Prostate gland (tissue), 2 donors: ENCODE measurements at regions not wholly inside any gene's neighbourhood (a gene's known extent, or its start where the extent isn't known, plus 50 kb on each side); places are given as distances from the start of the nearest gene placed in this dataset.

Experiments
- DNase-seq: peaks from one replicate; pipeline ENCODE4 v3.0.0-alpha.2; 2019; ENCODE audit warnings: low spot score
- H3K27ac ChIP-seq, 2 donors: fragments of 200-600 bp; sonication (generic); 2 replicates each; pipeline ENCODE4 v1.5.1; 2017 to 2019
- H3K27me3 ChIP-seq: fragments of 200-600 bp; sonication (generic); replicated peaks from 2 replicates; pipeline ENCODE4 v1.5.1; 2019; ENCODE audit not compliant: insufficient read depth
- H3K36me3 ChIP-seq, 2 donors: fragments of 200-600 bp; sonication (generic); 1 replicate in 1 of 2; 2 replicates in 1 of 2; pipeline versions ENCODE4 v1.5.1 to v1.8.1; 2017 to 2019
- H3K4me1 ChIP-seq: fragments of 200-600 bp; sonication (generic); replicated peaks from 2 replicates; pipeline ENCODE4 v1.5.1; 2019
- H3K4me3 ChIP-seq, 2 donors: fragments of 200-600 bp; sonication (generic); 2 replicates each; pipeline ENCODE4 v1.5.1; 2017 to 2019
- H3K9me3 ChIP-seq: fragments of 200-600 bp; sonication (generic); 2 replicates; pipeline ENCODE4 v1.5.1; 2017
- POLR2A ChIP-seq: fragments of 450-650 bp; IDR thresholded peaks from one replicate; pipeline ENCODE4 v1.6.1; 2016; ENCODE audit warnings: antibody characterized with exemption, mild to moderate bottlenecking
- POLR2AphosphoS5 ChIP-seq: sonication (generic); formaldehyde crosslinking; IDR thresholded peaks from one replicate; pipeline ENCODE4 v1.6.1; 2017; ENCODE audit warnings: antibody characterized with exemption
- whole genome bisulfite sequencing: methylation state at CpG from one replicate; pipeline ENCODE4 v1.1.5; 2018; 5-methylcytosine and 5-hydroxymethylcytosine counted together
- intact Hi-C: fragments of 100-400 bp; cut with DNase I; formaldehyde crosslinking; loops from one replicate; pipeline ENCODE4 v1.14.2; 2022
- TF ChIP-seq, protein P1 (sequence below), 4 experiments: fragments of 200-600 bp in 2 of 4; fragments of 450-650 bp in 2 of 4; sonication (generic) in 2 of 4; IDR thresholded peaks; 1 replicate in 3 of 4; 2 replicates in 1 of 4; pipeline ENCODE4 v1.5.1; 2016 to 2019; ENCODE audit warnings: antibody characterized with exemption in 4 of 4, mild to moderate bottlenecking in 2 of 4, moderate library complexity in 2 of 4

DNA sequence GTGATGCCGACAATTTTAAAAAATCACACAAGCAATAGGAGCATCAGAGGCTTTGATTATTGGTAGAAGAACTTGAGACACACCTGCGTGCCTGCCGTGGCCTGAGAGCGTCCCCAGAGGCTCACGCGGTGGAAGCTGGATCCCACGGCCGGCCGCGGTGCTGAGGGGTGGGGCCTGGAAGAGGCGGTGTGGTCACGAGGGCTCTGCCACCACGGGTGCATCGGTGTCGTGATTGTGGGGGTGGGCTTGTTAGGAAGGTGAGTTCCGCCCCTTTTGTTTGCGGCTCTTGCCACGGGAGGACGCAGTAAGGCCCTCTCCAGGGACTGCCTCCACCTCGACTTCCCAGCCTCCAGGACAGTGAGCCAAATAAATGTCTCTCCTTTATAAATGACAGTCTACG lies 77.2 kb upstream of the ADRA2C start:
- DNase-seq: no peak
- WGBS: 82% methylated on average over 21 of the region's 21 CpGs
- Histone ChIP-seq H3K36me3 (no peaks in the 10 kb centered on the region), H3K27me3 (no peaks in the 10 kb centered on the region), H3K27ac (no peak overlapping the region), H3K4me1 (no peaks in the 10 kb centered on the region), H3K9me3 (no peaks in the 10 kb centered on the region), H3K4me3 (no peak overlapping the region)
- intact Hi-C loops: no loop called here
- TF ChIP-seq, protein P1, sequence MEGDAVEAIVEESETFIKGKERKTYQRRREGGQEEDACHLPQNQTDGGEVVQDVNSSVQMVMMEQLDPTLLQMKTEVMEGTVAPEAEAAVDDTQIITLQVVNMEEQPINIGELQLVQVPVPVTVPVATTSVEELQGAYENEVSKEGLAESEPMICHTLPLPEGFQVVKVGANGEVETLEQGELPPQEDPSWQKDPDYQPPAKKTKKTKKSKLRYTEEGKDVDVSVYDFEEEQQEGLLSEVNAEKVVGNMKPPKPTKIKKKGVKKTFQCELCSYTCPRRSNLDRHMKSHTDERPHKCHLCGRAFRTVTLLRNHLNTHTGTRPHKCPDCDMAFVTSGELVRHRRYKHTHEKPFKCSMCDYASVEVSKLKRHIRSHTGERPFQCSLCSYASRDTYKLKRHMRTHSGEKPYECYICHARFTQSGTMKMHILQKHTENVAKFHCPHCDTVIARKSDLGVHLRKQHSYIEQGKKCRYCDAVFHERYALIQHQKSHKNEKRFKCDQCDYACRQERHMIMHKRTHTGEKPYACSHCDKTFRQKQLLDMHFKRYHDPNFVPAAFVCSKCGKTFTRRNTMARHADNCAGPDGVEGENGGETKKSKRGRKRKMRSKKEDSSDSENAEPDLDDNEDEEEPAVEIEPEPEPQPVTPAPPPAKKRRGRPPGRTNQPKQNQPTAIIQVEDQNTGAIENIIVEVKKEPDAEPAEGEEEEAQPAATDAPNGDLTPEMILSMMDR (IDR thresholded peaks at IDR 0.05): no peak
- no peak for TF ChIP-seq POLR2A
- TF ChIP-seq POLR2AphosphoS5: no peak

DNA sequence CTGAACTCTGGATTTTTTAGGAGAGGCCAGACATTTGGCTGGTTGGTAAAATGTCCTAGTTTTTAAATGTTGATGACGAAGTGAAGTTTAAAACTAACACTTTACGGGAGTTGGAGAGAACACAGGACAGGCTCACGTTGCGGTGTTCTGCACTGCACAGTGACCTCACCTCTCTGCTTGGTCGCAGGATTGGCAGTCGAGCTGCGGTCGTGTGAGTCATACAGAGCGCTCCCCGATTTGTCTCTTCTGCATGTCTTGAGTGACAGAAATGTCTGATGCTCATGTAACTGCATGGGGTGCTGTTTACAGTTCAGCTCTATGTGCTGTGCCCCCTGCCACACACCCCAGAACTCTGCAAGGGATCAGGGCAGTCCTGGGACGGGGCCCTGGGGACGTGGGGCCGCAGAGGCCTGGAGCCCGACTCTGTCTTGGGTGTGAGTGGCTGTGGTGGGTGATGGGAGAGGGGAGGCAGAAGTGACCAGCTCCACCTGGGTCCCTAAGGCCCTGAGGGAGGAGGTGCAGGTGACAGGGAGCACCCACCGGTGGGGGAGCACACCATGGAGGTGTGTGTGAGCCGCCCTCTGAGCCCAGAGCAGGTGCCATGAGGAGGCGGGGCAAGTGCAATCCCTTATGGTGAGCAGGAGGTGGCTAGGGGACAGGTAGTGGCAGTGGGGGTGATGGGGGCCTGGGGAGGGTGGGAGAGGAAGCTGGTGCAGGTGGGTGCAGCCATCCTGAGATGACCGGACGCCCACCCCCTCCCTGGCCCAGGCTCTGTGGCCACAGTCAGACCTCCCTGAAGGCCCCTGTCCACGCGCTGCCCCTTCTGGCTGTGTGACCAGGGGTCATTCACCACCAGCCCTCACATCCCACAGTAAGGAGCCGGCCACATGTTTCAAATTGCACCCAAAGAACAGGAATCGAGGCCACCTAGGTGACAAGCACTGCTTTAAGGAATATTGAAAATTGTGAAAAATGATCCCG lies 77.9 kb upstream of the ADRA2C start:
- intact Hi-C loops: no loop called here
- no peak for DNase-seq
- TF ChIP-seq POLR2A: no peak
- TF ChIP-seq, protein P1 (IDR thresholded peaks at IDR 0.05): no peak
- Histone ChIP-seq H3K4me1 (no peaks in the 10 kb centered on the region), H3K27me3 (no peaks in the 10 kb centered on the region), H3K4me3 (no peak overlapping the region), H3K9me3 (no peaks in the 10 kb centered on the region), H3K27ac (no peak overlapping the region), H3K36me3 (no peaks in the 10 kb centered on the region)
- WGBS: 89% methylated on average over 24 of the region's 24 CpGs

DNA sequence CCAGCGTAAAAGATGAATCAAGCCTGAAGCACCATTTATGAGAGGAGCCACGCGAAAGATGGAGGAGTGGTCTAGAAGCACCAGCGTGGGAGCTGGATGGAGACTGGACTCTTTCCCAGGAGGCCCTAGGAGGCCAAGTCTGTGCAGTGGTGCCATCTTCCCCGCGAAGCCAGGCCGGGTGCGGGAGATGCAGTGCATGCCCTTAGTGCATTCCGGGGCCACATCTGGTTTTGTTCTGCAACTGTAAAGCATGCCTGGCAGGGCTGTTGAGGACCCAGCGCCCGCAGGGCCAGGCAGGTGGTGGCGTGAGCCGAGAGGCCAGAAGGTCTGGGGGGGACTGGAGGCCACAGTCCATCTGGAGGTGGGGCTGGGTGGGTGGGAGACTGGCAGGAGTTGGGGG lies 78.6 kb upstream of the ADRA2C start:
- Histone ChIP-seq H3K4me1 (no peaks in the 10 kb centered on the region), H3K27me3 (no peaks in the 10 kb centered on the region), H3K4me3 (no peak overlapping the region), H3K9me3 (no peaks in the 10 kb centered on the region), H3K27ac (no peak overlapping the region), H3K36me3 (no peaks in the 10 kb centered on the region)
- no peak for DNase-seq
- no peak for TF ChIP-seq POLR2A
- TF ChIP-seq POLR2AphosphoS5: no peak
- TF ChIP-seq, protein P1 (IDR thresholded peaks at IDR 0.05): no peak
- intact Hi-C loops: no loop called here
- 89% methylated on average over 13 of the region's 13 CpGs for WGBS

DNA sequence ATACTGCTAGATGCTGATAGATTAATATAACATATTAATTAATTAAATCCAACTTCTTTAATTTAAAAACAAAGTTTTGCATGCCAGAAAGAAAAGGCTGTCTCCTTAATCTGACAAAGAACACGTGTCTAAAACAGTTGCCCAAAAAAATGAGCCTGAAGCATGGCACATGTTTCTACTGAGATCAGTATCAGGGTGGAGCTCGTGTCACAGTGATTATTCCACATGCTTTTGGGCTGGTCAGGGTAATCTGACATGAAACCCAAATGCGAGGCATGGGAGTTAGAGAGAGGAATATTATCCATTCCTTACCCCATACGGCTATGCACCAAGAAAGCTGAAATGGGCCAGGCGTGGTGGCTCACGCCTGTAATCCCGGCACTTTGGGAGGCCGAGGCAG lies 79.4 kb upstream of the ADRA2C start:
- intact Hi-C loops: no loop called here
- Histone ChIP-seq H3K27ac (no peak overlapping the region), H3K27me3 (no peaks in the 10 kb centered on the region), H3K9me3 (no peaks in the 10 kb centered on the region), H3K36me3 (no peaks in the 10 kb centered on the region), H3K4me3 (no peak overlapping the region), H3K4me1 (no peaks in the 10 kb centered on the region)
- DNase-seq: no peak
- WGBS: 76% methylated on average over 8 of the region's 8 CpGs
- no peak for TF ChIP-seq POLR2A
- TF ChIP-seq, protein P1 (IDR thresholded peaks at IDR 0.05): no peak

DNA sequence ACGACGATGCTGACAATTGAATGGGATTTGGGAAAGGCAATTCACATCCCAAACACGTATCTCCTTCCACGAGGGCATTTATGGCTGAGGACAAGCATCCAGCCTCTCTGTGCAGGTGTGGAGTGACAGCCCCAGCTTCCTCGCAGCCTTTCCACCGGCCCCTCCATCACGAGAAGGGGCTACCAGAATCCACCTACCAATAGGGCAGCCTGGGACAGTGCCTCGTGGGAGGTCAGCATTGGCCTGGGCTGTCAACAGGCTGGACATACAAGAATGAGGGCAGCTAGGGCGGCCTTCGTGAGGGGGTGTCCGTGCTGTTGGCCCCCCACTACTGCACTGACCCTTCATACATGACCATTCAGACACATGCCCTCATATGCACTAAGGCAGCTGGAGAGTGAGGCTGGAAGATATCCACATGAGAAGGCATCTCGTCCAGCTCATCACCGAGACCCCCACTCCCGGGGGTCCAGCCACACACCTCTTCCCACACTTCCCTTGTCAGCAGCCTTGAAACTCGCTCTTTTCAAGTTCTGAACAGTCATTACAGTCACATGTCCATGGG lies 81.0 kb upstream of the ADRA2C start:
- TF ChIP-seq, protein P1 (IDR thresholded peaks at IDR 0.05): no peak
- no peak for TF ChIP-seq POLR2A
- TF ChIP-seq POLR2AphosphoS5: no peak
- intact Hi-C loops: no loop called here
- no peak for DNase-seq
- H3K4me1 ChIP-seq: no peaks in the 10 kb centered on the region
- H3K36me3 ChIP-seq: no peaks in the 10 kb centered on the region
- H3K4me3 ChIP-seq: no peak overlapping the region
- no peaks in the 10 kb centered on the region for H3K9me3 ChIP-seq
- WGBS: 82% methylated on average over 15 of the region's 15 CpGs
- no peaks in the 10 kb centered on the region for H3K27me3 ChIP-seq
- no peak overlapping the region for H3K27ac ChIP-seq
